Upper lobe of left lung (tissue), 6 donors: ENCODE measurements at regions not wholly inside any gene's neighbourhood (a gene's known extent, or its start where the extent isn't known, plus 50 kb on each side); places are given as distances from the start of the nearest gene placed in this dataset.

Experiments used
- ATAC-seq, 2 donors: fragments of 200-7000 bp; cut with Tn5 transposase; one replicate each; pipeline ENCODE4 v1.9.1; 2022; ENCODE audit warnings: mild to moderate bottlenecking in 2 of 2, moderate library complexity in 2 of 2; ENCODE audit not compliant: low FRiP score in 2 of 2
- DNase-seq, 2 donors: peaks; one replicate each; pipeline ENCODE4 v3.0.0-alpha.2; 2019 to 2020
- H3K27ac ChIP-seq, 4 donors: fragments of 200-600 bp; sonication (generic); one replicate each; pipeline ENCODE4 v1.5.1; 2016 to 2019
- H3K27me3 ChIP-seq, 4 donors: fragments of 200-600 bp; sonication (generic); one replicate each; pipeline ENCODE4 v1.5.1; 2017 to 2019
- H3K36me3 ChIP-seq, 4 donors: fragments of 200-600 bp; sonication (generic); one replicate each; pipeline ENCODE4 v1.5.1; 2016 to 2019
- H3K4me1 ChIP-seq, 4 donors: fragments of 200-600 bp; sonication (generic); one replicate each; pipeline ENCODE4 v1.5.1; 2018 to 2019
- H3K4me3 ChIP-seq, 4 donors: fragments of 200-600 bp; sonication (generic); one replicate each; pipeline ENCODE4 v1.5.1; 2017 to 2019; ENCODE audit warnings: mild to moderate bottlenecking in 2 of 4, moderate library complexity in 1 of 4
- H3K9me3 ChIP-seq, 4 donors: fragments of 200-600 bp; sonication (generic); one replicate each; pipeline ENCODE4 v1.5.1; 2018 to 2019
- CTCF ChIP-seq, 6 experiments: fragments of 450-650 bp in 4 of 6; fragments of 200-600 bp in 2 of 6; sonication (generic) in 2 of 6; IDR thresholded peaks; one replicate each; pipeline ENCODE4 v1.5.1; 2016 to 2019; ENCODE audit warnings: antibody characterized with exemption in 6 of 6
- EP300 ChIP-seq, 4 donors: sonication (generic); formaldehyde crosslinking; IDR thresholded peaks; one replicate each; pipeline ENCODE4 v1.5.1; 2017; ENCODE audit warnings: antibody characterized with exemption in 4 of 4, control low read depth in 2 of 4
- POLR2A ChIP-seq, 4 donors: fragments of 450-650 bp; IDR thresholded peaks; one replicate each; pipeline ENCODE4 v1.5.1; 2016 to 2017; ENCODE audit warnings: antibody characterized with exemption in 4 of 4, mild to moderate bottlenecking in 2 of 4
- POLR2AphosphoS5 ChIP-seq, 2 donors: sonication (generic); formaldehyde crosslinking; IDR thresholded peaks; one replicate each; pipeline ENCODE4 v1.5.1; 2017; ENCODE audit warnings: antibody characterized with exemption in 2 of 2
- WGBS, 2 donors: methylation state at CpG; one replicate each; pipeline ENCODE4 v1.1.5; 2017 to 2018; 5-methylcytosine and 5-hydroxymethylcytosine counted together
- donor health status: DM: no; HTN: no; CAD: no; lungs with moderate emphysema.
- donor health status: DM: no; HTN: yes; CAD: no; lungs with severe emphysema.

GRCh38 chr5:143539742-143540141, 136.3 kb upstream of the NR3C1 start:
- no peaks in the 10 kb centered on the region for H3K27me3 ChIP-seq
- H3K4me3 ChIP-seq = no peak overlapping the region
- peaks cover 0 to 10% (median 2%) of the 10 kb centered on the region in 4 donors for H3K9me3 ChIP-seq
- TF ChIP-seq POLR2A (IDR thresholded peaks at IDR 0.05) (no peak), CTCF (IDR thresholded peaks at IDR 0.05) (no peak), POLR2AphosphoS5 (IDR thresholded peaks at IDR 0.05) (no peak), EP300 (IDR thresholded peaks at IDR 0.05) (no peak)
- DNase-seq (no peak), ATAC-seq (no peak)
- H3K4me1 ChIP-seq = no peaks in the 10 kb centered on the region
- H3K36me3 ChIP-seq = no peaks in the 10 kb centered on the region
- no peak overlapping the region for H3K27ac ChIP-seq

GRCh38 chr5:143537056-143537455, 133.6 kb upstream of the NR3C1 start:
- 96 to 97% methylated on average over 2 of the region's 2 CpGs for WGBS, 2 donors
- Histone ChIP-seq H3K27me3 (no peaks in the 10 kb centered on the region), H3K27ac (no peak overlapping the region), H3K4me1 (no peaks in the 10 kb centered on the region), H3K9me3 (peaks cover 0 to 10% (median 2%) of the 10 kb centered on the region in 4 donors), H3K36me3 (no peaks in the 10 kb centered on the region), H3K4me3 (no peak overlapping the region)
- DNase-seq (no peak), ATAC-seq (no peak)
- TF ChIP-seq CTCF (IDR thresholded peaks at IDR 0.05) (no peak), POLR2AphosphoS5 (IDR thresholded peaks at IDR 0.05) (no peak), POLR2A (IDR thresholded peaks at IDR 0.05) (no peak)

- Histone ChIP-seq H3K4me3 (no peak overlapping the region), H3K27ac (no peak overlapping the region), H3K27me3 (no peaks in the 10 kb centered on the region), H3K4me1 (no peaks in the 10 kb centered on the region), H3K36me3 (no peaks in the 10 kb centered on the region), H3K9me3 (peaks cover 0 to 10% (median 2%) of the 10 kb centered on the region in 4 donors)
- 94 to 95% methylated on average over 3 of the region's 3 CpGs for WGBS, 2 donors
- ATAC-seq (peak in 1 of 2 donors; percentile 94), DNase-seq (no peak)
- TF ChIP-seq CTCF (IDR thresholded peaks at IDR 0.05) (no peak), POLR2AphosphoS5 (IDR thresholded peaks at IDR 0.05) (peak in 1 of 2 donors; percentile 6)
These were observed 132.9 kb upstream of the NR3C1 start for GRCh38 chr5:143536364-143536763.

GRCh38 chr5:143534761-143535154, 131.3 kb upstream of the NR3C1 start:
- no peak for DNase-seq
- Histone ChIP-seq H3K9me3 (peaks cover 0 to 9% (median 2%) of the 10 kb centered on the region in 4 donors), H3K4me1 (no peaks in the 10 kb centered on the region), H3K36me3 (no peaks in the 10 kb centered on the region), H3K27ac (no peak overlapping the region), H3K4me3 (no peak overlapping the region), H3K27me3 (no peaks in the 10 kb centered on the region)
- TF ChIP-seq POLR2AphosphoS5 (IDR thresholded peaks at IDR 0.05) (no peak), EP300 (IDR thresholded peaks at IDR 0.05) (no peak), POLR2A (IDR thresholded peaks at IDR 0.05) (no peak), CTCF (IDR thresholded peaks at IDR 0.05) (no peak)
- no peak for ATAC-seq
- 88 to 90% methylated on average over 6 of the region's 6 CpGs for WGBS, 2 donors

- TF ChIP-seq EP300 (IDR thresholded peaks at IDR 0.05) = no peak
- H3K27me3 ChIP-seq = no peaks in the 10 kb centered on the region
- 97 to 98% methylated on average over 3 of the region's 3 CpGs for WGBS, 2 donors
- H3K4me3 ChIP-seq = no peak overlapping the region
- no peak overlapping the region for H3K27ac ChIP-seq
- ATAC-seq = no peak
- DNase-seq = no peak
- no peaks in the 10 kb centered on the region for H3K4me1 ChIP-seq
- no peaks in the 10 kb centered on the region for H3K36me3 ChIP-seq
- peaks cover 0 to 3% (median 0%) of the 10 kb centered on the region in 4 donors for H3K9me3 ChIP-seq
These were observed 130.7 kb upstream of the NR3C1 start for GRCh38 chr5:143533978-143534760.
